ENCODE measurements at regions not wholly inside any gene's neighbourhood (a gene's known extent, or its start where the extent isn't known, plus 50 kb on each side); places are given as distances from the start of the nearest gene placed in this dataset.

DNA sequence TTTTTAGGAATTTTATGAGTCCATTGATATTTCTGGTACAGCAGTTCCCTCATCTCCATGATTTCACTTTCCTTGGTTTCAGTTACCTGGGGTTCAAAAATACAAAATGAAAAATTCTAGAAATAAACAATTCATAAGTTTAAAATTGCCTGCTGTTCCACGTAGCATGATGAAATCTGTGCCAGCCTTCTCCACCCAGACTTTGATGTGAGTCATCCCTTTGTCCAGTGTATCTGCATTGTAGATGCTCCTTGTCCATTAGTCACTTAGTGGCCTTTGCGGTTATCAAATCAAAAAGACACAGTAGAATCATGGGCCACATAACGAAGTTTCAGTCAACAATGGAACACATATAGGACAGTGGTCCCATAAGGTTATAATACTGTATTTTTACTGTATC, 286.9 kb downstream of the PTEN start:
- Histone ChIP-seq H3F3A (ENCODE audit: control insufficient read depth, insufficient read depth) (no peaks in the 10 kb centered on the region), H3K4me2 (ENCODE audit: low read length) (no peak overlapping the region), H3K4me3 (ENCODE audit: low read length) (no peak overlapping the region), H3K27ac (ENCODE audit: low read depth, low read length) (no peak overlapping the region), H3K9me2 (replicated peaks; ENCODE audit: control insufficient read depth, low read length) (no peaks in the 10 kb centered on the region), H3K36me3 (ENCODE audit: control insufficient read depth, low read length) (no peaks in the 10 kb centered on the region), H4K20me1 (ENCODE audit: control insufficient read depth, insufficient read depth, low read depth, low read length) (no peaks in the 10 kb centered on the region), H3K4me1 (ENCODE audit: control insufficient read depth, low read length) (peaks cover 9% of the 10 kb centered on the region), H3K79me2 (ENCODE audit: control insufficient read depth, low read length) (no peaks in the 10 kb centered on the region), H3K27me3 (ENCODE audit: control insufficient read depth, low read length) (no peaks in the 10 kb centered on the region), H3K9me3 (ENCODE audit: control insufficient read depth, insufficient read depth, low read length) (no peaks in the 10 kb centered on the region)
- TF ChIP-seq, protein P1, sequence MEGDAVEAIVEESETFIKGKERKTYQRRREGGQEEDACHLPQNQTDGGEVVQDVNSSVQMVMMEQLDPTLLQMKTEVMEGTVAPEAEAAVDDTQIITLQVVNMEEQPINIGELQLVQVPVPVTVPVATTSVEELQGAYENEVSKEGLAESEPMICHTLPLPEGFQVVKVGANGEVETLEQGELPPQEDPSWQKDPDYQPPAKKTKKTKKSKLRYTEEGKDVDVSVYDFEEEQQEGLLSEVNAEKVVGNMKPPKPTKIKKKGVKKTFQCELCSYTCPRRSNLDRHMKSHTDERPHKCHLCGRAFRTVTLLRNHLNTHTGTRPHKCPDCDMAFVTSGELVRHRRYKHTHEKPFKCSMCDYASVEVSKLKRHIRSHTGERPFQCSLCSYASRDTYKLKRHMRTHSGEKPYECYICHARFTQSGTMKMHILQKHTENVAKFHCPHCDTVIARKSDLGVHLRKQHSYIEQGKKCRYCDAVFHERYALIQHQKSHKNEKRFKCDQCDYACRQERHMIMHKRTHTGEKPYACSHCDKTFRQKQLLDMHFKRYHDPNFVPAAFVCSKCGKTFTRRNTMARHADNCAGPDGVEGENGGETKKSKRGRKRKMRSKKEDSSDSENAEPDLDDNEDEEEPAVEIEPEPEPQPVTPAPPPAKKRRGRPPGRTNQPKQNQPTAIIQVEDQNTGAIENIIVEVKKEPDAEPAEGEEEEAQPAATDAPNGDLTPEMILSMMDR (IDR thresholded peaks at IDR 0.05; ENCODE audit: low read depth, low read length, poor library complexity, severe bottlenecking) = no peak
- no peak for TF ChIP-seq EZH2phosphoT487 (IDR thresholded peaks at IDR 0.05; ENCODE audit: borderline replicate concordance, low read length)

DNA sequence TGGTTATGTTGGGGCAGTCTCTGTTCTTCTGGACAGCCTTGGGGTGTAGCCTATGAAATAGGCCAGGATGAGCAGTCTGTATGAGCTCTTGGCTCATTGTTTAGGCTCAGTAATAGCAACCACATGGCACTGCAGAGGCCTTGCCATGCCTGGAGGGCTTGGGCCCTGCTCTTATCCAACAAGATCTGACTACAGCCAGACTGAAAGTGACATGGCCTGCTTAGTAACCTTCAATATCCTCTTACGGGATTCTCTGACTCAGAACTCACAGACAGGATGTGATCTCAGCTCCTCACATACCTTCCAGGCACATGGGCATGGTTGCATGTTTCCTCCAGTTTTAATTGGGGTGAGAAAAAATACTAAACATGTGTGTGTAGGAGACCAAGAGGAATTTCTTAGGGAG, 289.3 kb downstream of the PTEN start:
- Histone ChIP-seq H3K27me3 (ENCODE audit: control insufficient read depth, low read length) (no peaks in the 10 kb centered on the region), H3K27ac (ENCODE audit: low read depth, low read length) (no peak overlapping the region), H3K4me1 (ENCODE audit: control insufficient read depth, low read length) (peaks cover 12% of the 10 kb centered on the region), H3K4me3 (ENCODE audit: low read length) (no peak overlapping the region), H3F3A (ENCODE audit: control insufficient read depth, insufficient read depth) (no peaks in the 10 kb centered on the region), H3K79me2 (ENCODE audit: control insufficient read depth, low read length) (no peaks in the 10 kb centered on the region), H3K36me3 (ENCODE audit: control insufficient read depth, low read length) (no peaks in the 10 kb centered on the region), H3K9me3 (ENCODE audit: control insufficient read depth, insufficient read depth, low read length) (no peaks in the 10 kb centered on the region), H3K4me2 (ENCODE audit: low read length) (no peak overlapping the region), H3K9me2 (replicated peaks; ENCODE audit: control insufficient read depth, low read length) (no peaks in the 10 kb centered on the region), H4K20me1 (ENCODE audit: control insufficient read depth, insufficient read depth, low read depth, low read length) (no peaks in the 10 kb centered on the region)
- TF ChIP-seq, protein P1 (IDR thresholded peaks at IDR 0.05; ENCODE audit: low read depth, low read length, poor library complexity, severe bottlenecking) = no peak
- no peak for TF ChIP-seq EZH2phosphoT487 (IDR thresholded peaks at IDR 0.05; ENCODE audit: borderline replicate concordance, low read length)

DNA sequence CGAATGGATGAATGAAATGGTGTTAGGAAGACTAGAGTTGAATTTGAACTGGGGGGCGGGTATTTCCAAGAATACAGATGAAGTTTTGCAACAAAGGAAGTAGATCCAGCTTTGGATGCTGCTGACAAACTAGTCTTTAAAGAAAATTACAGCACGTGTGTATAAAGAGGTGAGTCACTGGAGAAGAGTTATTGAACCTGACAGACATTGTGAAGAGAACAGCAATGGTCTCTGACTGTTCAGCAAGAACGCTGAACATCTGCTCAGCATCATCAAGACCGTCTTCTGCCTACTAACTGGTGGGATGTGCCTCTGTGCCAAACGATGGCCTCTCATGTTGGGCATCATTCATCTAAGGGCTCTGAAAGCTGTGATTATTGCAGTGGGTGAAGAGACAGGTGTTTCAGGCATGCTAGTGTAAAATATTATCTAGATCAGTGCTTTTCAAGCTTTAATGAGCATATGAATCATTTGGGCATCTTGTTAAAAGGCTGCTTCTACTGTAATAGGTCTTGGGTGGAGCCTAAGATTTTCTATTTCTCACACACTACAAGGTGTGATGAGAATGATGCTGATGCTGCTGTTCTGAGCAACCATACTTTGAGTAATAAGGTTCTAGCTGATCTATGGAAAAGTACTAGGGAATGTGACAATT, 291.3 kb downstream of the PTEN start:
- H3K4me1 ChIP-seq (ENCODE audit: control insufficient read depth, low read length) = peaks cover 25% of the 10 kb centered on the region
- no peaks in the 10 kb centered on the region for H4K20me1 ChIP-seq (ENCODE audit: control insufficient read depth, insufficient read depth, low read depth, low read length)
- TF ChIP-seq, protein P1 (IDR thresholded peaks at IDR 0.05; ENCODE audit: low read depth, low read length, poor library complexity, severe bottlenecking) = no peak
- TF ChIP-seq EZH2phosphoT487 (IDR thresholded peaks at IDR 0.05; ENCODE audit: borderline replicate concordance, low read length) = no peak
- H3K79me2 ChIP-seq (ENCODE audit: control insufficient read depth, low read length) = no peaks in the 10 kb centered on the region
- no peak overlapping the region for H3K4me3 ChIP-seq (ENCODE audit: low read length)
- no peaks in the 10 kb centered on the region for H3K27me3 ChIP-seq (ENCODE audit: control insufficient read depth, low read length)
- no peaks in the 10 kb centered on the region for H3F3A ChIP-seq (ENCODE audit: control insufficient read depth, insufficient read depth)
- no peaks in the 10 kb centered on the region for H3K9me3 ChIP-seq (ENCODE audit: control insufficient read depth, insufficient read depth, low read length)
- no peaks in the 10 kb centered on the region for H3K9me2 ChIP-seq (replicated peaks; ENCODE audit: control insufficient read depth, low read length)
- no peak overlapping the region for H3K4me2 ChIP-seq (ENCODE audit: low read length)
- H3K36me3 ChIP-seq (ENCODE audit: control insufficient read depth, low read length) = no peaks in the 10 kb centered on the region
- no peak overlapping the region for H3K27ac ChIP-seq (ENCODE audit: low read depth, low read length)

Data from DOHH2 (cell line).